H1 (cell line): ENCODE measurements at regions not wholly inside any gene's neighbourhood (a gene's known extent, or its start where the extent isn't known, plus 50 kb on each side); places are given as distances from the start of the nearest gene placed in this dataset.

ENCODE experiments used
- SP4 ChIP-seq: IDR thresholded peaks from 2 replicates; pipeline ENCODE4 v1.6.1; 2012; ENCODE audit warnings: low read length, inconsistent platforms

- TF ChIP-seq SP4 = no peak
Measured at GRCh38 chr5:170168797-170169196, 63.1 kb downstream of the FOXI1 start (continued).
